SU-DHL-6 (cell line): ENCODE measurements at regions not wholly inside any gene's neighbourhood (a gene's known extent, or its start where the extent isn't known, plus 50 kb on each side); places are given as distances from the start of the nearest gene placed in this dataset.

Experiments used
- H2AFZ ChIP-seq: fragments of 200-600 bp; sonication (generic); 2 replicates; pipeline ENCODE4 v1.6.1; 2014; ENCODE audit warnings: low read depth, mild to moderate bottlenecking, moderate library complexity, mixed read lengths, antibody characterized with exemption, low read length; ENCODE audit not compliant: severe bottlenecking
- H3F3A ChIP-seq: fragments of 200-600 bp; shearing (Covaris generic); 2 replicates; pipeline ENCODE4 v1.6.0; 2016; ENCODE audit warnings: antibody characterized with exemption, mild to moderate bottlenecking; ENCODE audit not compliant: insufficient read depth
- H3K27ac ChIP-seq: fragments of 200-600 bp; sonication (generic); 2 replicates; pipeline ENCODE4 v1.5.1; 2016; ENCODE audit warnings: low read depth, mild to moderate bottlenecking, low read length, moderate library complexity, mixed read lengths
- H3K27me3 ChIP-seq: fragments of 200-600 bp; sonication (generic), shearing (Covaris generic); 2 replicates; pipeline ENCODE4 v1.6.0; 2014; ENCODE audit warnings: mild to moderate bottlenecking, low read length
- H3K36me3 ChIP-seq: fragments of 200-600 bp; sonication (generic); 2 replicates; pipeline ENCODE4 v1.6.1; 2014; ENCODE audit warnings: mild to moderate bottlenecking, low read length, mixed read lengths
- H3K4me2 ChIP-seq: fragments of 300-600, 200-600 bp; shearing (Covaris generic), sonication (generic); 2 replicates; pipeline ENCODE4 v1.6.0; 2014; ENCODE audit warnings: low read length, low read depth, mild to moderate bottlenecking; ENCODE audit not compliant: poor library complexity, severe bottlenecking
- H3K4me3 ChIP-seq: fragments of 200-600 bp; sonication (generic); 2 replicates; pipeline ENCODE4 v1.5.1; 2014; ENCODE audit warnings: antibody characterized with exemption, low read length, mild to moderate bottlenecking, mixed read lengths; ENCODE audit not compliant: insufficient read depth, poor library complexity, severe bottlenecking
- H3K79me2 ChIP-seq: fragments of 200-600 bp; sonication (generic); 2 replicates; pipeline ENCODE4 v1.6.1; 2014; ENCODE audit warnings: mild to moderate bottlenecking, low read length, moderate library complexity; ENCODE audit not compliant: insufficient read depth
- H3K9ac ChIP-seq: fragments of 200-600 bp; sonication (generic); 2 replicates; pipeline ENCODE4 v1.7.0; 2014; ENCODE audit warnings: mild to moderate bottlenecking, low read length
- H3K9me2 ChIP-seq: fragments of 200-600 bp; sonication (generic); replicated peaks from 2 replicates; pipeline ENCODE4 v1.6.1; 2014; ENCODE audit warnings: low read length; ENCODE audit not compliant: insufficient read depth
- H3K9me3 ChIP-seq: fragments of 200-600 bp; sonication (generic); 2 replicates; pipeline ENCODE4 v1.6.1; 2014; ENCODE audit warnings: low read length, mixed read lengths; ENCODE audit not compliant: insufficient read depth
- H4K20me1 ChIP-seq: fragments of 200-600 bp; sonication (generic); 2 replicates; pipeline ENCODE4 v1.6.1; 2014; ENCODE audit warnings: low read depth, mild to moderate bottlenecking, antibody characterized with exemption, low read length, moderate library complexity, mixed read lengths
- CTCF ChIP-seq: fragments of 200-600 bp; sonication (generic); IDR thresholded peaks from one replicate; pipeline ENCODE4 v1.5.1; 2017; ENCODE audit warnings: antibody characterized with exemption, mild to moderate bottlenecking, low read length, moderate library complexity; ENCODE audit not compliant: insufficient read depth, poor library complexity, severe bottlenecking
- EZH2phosphoT487 ChIP-seq: fragments of 200-600 bp; sonication (generic), shearing (Covaris generic); conservative IDR thresholded peaks from 2 replicates; pipeline ENCODE4 v1.6.1; 2018; ENCODE audit warnings: mild to moderate bottlenecking, antibody characterized with exemption, low read length, moderate library complexity, mixed read lengths

GRCh38 chr12:19726122-19726521, 286.8 kb downstream of the AEBP2 start:
- Histone ChIP-seq H3K9me2 (no peaks in the 10 kb centered on the region), H3K4me3 (no peak overlapping the region), H3K79me2 (no peaks in the 10 kb centered on the region), H3K4me2 (no peak overlapping the region), H4K20me1 (no peaks in the 10 kb centered on the region), H3F3A (no peaks in the 10 kb centered on the region), H3K27ac (no peak overlapping the region), H3K27me3 (no peaks in the 10 kb centered on the region), H2AFZ (no peak overlapping the region), H3K9ac (no peak overlapping the region), H3K9me3 (no peaks in the 10 kb centered on the region; the same call in 1 of the 2 replicates), H3K36me3 (no peaks in the 10 kb centered on the region)
- TF ChIP-seq CTCF = no peak

- TF ChIP-seq CTCF = no peak
- TF ChIP-seq EZH2phosphoT487 = no peak
- H3F3A ChIP-seq = no peaks in the 10 kb centered on the region
- H2AFZ ChIP-seq = no peak overlapping the region
- H4K20me1 ChIP-seq = no peaks in the 10 kb centered on the region
- H3K9ac ChIP-seq = no peak overlapping the region
- H3K9me2 ChIP-seq = no peaks in the 10 kb centered on the region
- H3K4me3 ChIP-seq = no peak overlapping the region
- H3K27me3 ChIP-seq = no peaks in the 10 kb centered on the region
- H3K4me2 ChIP-seq = no peak overlapping the region
- H3K27ac ChIP-seq = no peak overlapping the region
- no peaks in the 10 kb centered on the region for H3K79me2 ChIP-seq
- H3K36me3 ChIP-seq = no peaks in the 10 kb centered on the region
- no peaks in the 10 kb centered on the region; the same call in 1 of the 2 replicates for H3K9me3 ChIP-seq
Observed at GRCh38 chr12:19726592-19726991, 287.3 kb downstream of the AEBP2 start.

- Histone ChIP-seq H2AFZ (no peak overlapping the region), H3K4me3 (no peak overlapping the region), H3K9ac (no peak overlapping the region), H3K27ac (no peak overlapping the region), H3K27me3 (no peaks in the 10 kb centered on the region), H3K9me3 (no peaks in the 10 kb centered on the region), H3F3A (no peaks in the 10 kb centered on the region), H3K79me2 (no peaks in the 10 kb centered on the region), H3K36me3 (no peaks in the 10 kb centered on the region), H4K20me1 (no peaks in the 10 kb centered on the region), H3K9me2 (no peaks in the 10 kb centered on the region), H3K4me2 (no peak overlapping the region)
- TF ChIP-seq CTCF = no peak
- TF ChIP-seq EZH2phosphoT487 = no peak
Observed at GRCh38 chr12:19737019-19737418, 297.7 kb downstream of the AEBP2 start.
